Parathyroid adenoma (tissue), 2 donors: ENCODE measurements at regions not wholly inside any gene's neighbourhood (a gene's known extent, or its start where the extent isn't known, plus 50 kb on each side); places are given as distances from the start of the nearest gene placed in this dataset.

ENCODE experiments used
- H2AFZ ChIP-seq: fragments of 300-600 bp; sonication (generic); one replicate; pipeline ENCODE4 v1.7.0; 2017; ENCODE audit warnings: antibody characterized with exemption, mild to moderate bottlenecking
- H3K27ac ChIP-seq: fragments of 300-600 bp; sonication (generic); one replicate; pipeline ENCODE4 v1.7.0; 2017
- H3K27me3 ChIP-seq: fragments of 300-600 bp; sonication (generic); one replicate; pipeline ENCODE4 v1.7.0; 2017; ENCODE audit warnings: low read length; ENCODE audit not compliant: control insufficient read depth, insufficient read depth
- H3K36me3 ChIP-seq: fragments of 300-600 bp; sonication (generic); one replicate; pipeline ENCODE4 v1.7.0; 2017; ENCODE audit warnings: low read length; ENCODE audit not compliant: control insufficient read depth, insufficient read depth
- H3K4me1 ChIP-seq: fragments of 300-600 bp; sonication (generic); one replicate; pipeline ENCODE4 v1.7.0; 2017; ENCODE audit warnings: control low read depth
- H3K4me2 ChIP-seq: fragments of 300-600 bp; sonication (generic); one replicate; pipeline ENCODE4 v1.7.0; 2017; ENCODE audit warnings: low read length
- H3K4me3 ChIP-seq: fragments of 300-600 bp; sonication (generic); one replicate; pipeline ENCODE4 v1.7.0; 2017; ENCODE audit warnings: low read depth, low read length
- H3K79me2 ChIP-seq: fragments of 300-600 bp; sonication (generic); one replicate; pipeline ENCODE4 v1.7.0; 2017; ENCODE audit warnings: control low read depth
- H3K9ac ChIP-seq: fragments of 300-600 bp; sonication (generic); one replicate; pipeline ENCODE4 v1.7.0; 2017; ENCODE audit warnings: mild to moderate bottlenecking
- H3K9me3 ChIP-seq: fragments of 300-600 bp; sonication (generic); one replicate; pipeline ENCODE4 v1.7.0; 2017; ENCODE audit warnings: low read length; ENCODE audit not compliant: control insufficient read depth
- TF ChIP-seq, protein P1 (sequence below): fragments of 300-600 bp; sonication (generic); IDR thresholded peaks from one replicate; pipeline ENCODE4 v1.7.0; 2017; ENCODE audit warnings: antibody characterized with exemption, mild to moderate bottlenecking
- donor health status: primary hyperparathyroidism.

DNA sequence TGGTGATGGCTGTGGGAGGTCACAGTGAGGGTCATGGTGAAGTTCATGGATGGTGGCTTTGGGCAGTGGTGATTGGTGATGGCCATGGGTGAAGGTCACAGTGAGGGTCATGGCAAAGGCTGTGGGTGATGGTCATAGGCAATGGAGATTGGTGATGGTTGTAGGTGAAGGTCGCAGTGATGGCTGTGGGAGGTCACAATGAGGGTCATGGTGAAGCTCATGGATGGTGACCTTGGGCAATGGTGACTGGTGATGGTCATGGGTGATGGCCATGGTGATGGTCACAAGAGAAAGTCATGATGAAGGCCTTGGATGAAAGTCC, 115.6 kb upstream of the IRX4 start:
- Histone ChIP-seq H3K36me3 (no peaks in the 10 kb centered on the region), H3K27ac (no peak overlapping the region)

DNA sequence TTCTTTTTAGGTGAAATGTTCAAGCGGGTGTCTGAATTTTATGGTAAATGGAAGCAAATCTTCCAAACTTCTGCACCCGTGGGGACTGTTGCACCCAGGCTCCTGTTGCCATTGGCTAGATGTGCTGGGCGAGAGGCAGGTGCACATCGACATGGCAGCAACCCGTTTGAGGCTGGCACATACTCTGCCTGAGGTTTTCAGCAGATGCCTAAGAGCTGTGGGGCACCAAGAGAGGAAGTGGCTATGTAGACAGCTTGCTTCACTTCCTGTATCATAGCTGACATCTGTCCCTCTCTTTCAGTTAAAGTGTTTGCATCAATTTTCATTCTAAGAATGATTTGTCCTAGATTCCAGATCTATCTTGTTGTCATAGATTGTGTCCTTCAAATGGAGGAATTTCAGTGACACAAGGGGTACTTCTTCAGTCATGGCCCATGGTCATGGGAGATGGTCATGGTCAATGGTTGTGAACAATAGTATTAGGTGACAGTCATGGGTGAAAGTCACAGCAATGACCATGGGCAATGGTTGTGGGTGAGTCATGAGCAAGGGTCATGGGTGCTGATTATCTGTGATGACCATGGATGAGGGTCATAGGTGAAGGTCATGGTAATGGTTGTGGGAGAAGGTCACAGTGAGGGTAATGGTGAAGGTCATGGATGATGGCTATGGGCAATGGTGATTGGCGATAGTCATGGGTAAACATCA, 115.1 kb upstream of the IRX4 start:
- no peaks in the 10 kb centered on the region for H3K4me1 ChIP-seq
- H3K36me3 ChIP-seq: no peaks in the 10 kb centered on the region
- H3K79me2 ChIP-seq: no peaks in the 10 kb centered on the region
- H3K9ac ChIP-seq: no peak overlapping the region
- TF ChIP-seq, protein P1, sequence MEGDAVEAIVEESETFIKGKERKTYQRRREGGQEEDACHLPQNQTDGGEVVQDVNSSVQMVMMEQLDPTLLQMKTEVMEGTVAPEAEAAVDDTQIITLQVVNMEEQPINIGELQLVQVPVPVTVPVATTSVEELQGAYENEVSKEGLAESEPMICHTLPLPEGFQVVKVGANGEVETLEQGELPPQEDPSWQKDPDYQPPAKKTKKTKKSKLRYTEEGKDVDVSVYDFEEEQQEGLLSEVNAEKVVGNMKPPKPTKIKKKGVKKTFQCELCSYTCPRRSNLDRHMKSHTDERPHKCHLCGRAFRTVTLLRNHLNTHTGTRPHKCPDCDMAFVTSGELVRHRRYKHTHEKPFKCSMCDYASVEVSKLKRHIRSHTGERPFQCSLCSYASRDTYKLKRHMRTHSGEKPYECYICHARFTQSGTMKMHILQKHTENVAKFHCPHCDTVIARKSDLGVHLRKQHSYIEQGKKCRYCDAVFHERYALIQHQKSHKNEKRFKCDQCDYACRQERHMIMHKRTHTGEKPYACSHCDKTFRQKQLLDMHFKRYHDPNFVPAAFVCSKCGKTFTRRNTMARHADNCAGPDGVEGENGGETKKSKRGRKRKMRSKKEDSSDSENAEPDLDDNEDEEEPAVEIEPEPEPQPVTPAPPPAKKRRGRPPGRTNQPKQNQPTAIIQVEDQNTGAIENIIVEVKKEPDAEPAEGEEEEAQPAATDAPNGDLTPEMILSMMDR: no peak
- no peaks in the 10 kb centered on the region for H3K27me3 ChIP-seq
- H2AFZ ChIP-seq: no peak overlapping the region
- H3K4me3 ChIP-seq: no peak overlapping the region
- no peak overlapping the region for H3K27ac ChIP-seq
- no peak overlapping the region for H3K4me2 ChIP-seq
- no peaks in the 10 kb centered on the region for H3K9me3 ChIP-seq

More for the DNA sequence above, 115.6 kb upstream of the IRX4 start:
- H3K27me3 ChIP-seq: no peaks in the 10 kb centered on the region
- H3K9me3 ChIP-seq: no peaks in the 10 kb centered on the region
- H3K4me2 ChIP-seq: no peak overlapping the region
- no peak overlapping the region for H3K4me3 ChIP-seq
- no peaks in the 10 kb centered on the region for H3K79me2 ChIP-seq
- H2AFZ ChIP-seq: no peak overlapping the region
- H3K4me1 ChIP-seq: no peaks in the 10 kb centered on the region
- H3K9ac ChIP-seq: no peak overlapping the region
- TF ChIP-seq, protein P1: no peak

DNA sequence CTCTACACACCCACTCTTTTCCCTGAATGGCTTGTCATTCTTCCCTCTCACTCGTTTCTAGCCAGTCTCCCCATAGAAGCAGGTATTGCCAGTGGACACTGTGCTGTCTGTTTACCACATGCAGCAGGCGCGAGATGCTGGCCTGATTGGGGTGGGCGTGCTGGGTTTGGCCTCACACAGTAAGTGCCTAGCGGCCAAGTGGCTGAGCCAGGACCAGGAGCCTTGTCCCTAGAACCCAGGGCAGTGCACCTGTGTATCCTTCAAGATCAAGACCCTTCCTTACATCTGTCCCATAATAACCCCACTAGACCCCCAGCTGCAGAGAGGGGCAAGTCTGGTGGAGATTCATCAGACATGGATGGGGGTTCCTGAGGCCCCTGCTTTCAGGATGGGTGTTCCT, 112.8 kb upstream of the IRX4 start:
- H3K27ac ChIP-seq: no peak overlapping the region
- H3K4me2 ChIP-seq: no peak overlapping the region
- H3K79me2 ChIP-seq: no peaks in the 10 kb centered on the region
- no peaks in the 10 kb centered on the region for H3K36me3 ChIP-seq
- H3K9me3 ChIP-seq: no peaks in the 10 kb centered on the region
- H3K27me3 ChIP-seq: no peaks in the 10 kb centered on the region
- no peak overlapping the region for H3K4me3 ChIP-seq
- TF ChIP-seq, protein P1: no peak
- H2AFZ ChIP-seq: no peak overlapping the region
- no peaks in the 10 kb centered on the region for H3K4me1 ChIP-seq
- H3K9ac ChIP-seq: no peak overlapping the region

DNA sequence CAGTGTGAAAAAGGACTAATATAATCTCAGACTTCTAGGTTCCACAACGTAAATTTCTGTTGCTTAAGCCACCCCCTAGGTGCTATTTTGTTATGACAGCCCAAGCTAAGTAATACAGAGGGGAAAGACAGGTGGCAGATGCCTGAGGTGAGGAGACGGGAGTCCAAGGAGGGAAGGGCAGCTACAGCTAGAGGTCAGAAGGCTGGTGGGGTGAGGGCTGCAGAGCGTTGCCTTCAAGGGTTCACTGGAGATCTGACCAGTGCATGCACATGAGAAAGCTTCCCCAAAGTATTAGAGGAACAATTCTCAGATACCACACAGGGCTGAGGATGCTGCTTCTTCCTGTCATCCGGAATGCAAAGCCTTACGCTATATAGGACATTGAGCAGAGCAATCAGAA, 104.7 kb upstream of the IRX4 start:
- Histone ChIP-seq H3K27me3 (no peaks in the 10 kb centered on the region), H3K27ac (no peak overlapping the region), H3K9ac (no peak overlapping the region), H3K36me3 (no peaks in the 10 kb centered on the region), H3K4me2 (no peak overlapping the region), H3K79me2 (no peaks in the 10 kb centered on the region), H2AFZ (no peak overlapping the region), H3K4me3 (no peak overlapping the region), H3K9me3 (no peaks in the 10 kb centered on the region), H3K4me1 (no peaks in the 10 kb centered on the region)
- TF ChIP-seq, protein P1: no peak

DNA sequence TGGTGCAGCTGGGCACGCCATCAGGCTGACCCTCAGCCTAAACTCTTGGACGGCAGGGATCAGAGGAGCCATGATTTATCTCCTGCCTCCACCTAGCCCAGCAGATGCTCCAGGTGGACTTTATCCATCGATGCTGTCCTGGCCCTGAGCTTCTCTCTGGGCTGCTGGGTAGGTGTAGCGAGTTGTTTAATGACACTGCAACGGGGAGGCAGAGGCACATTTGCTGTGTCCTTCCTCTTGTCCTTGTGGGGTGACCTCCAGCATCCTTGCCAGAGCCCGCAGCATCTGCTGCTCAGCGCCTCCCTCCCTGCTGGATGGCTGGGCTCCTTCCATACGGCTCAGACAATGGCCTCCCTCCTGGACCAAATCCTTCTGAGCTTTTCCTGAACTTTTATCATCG, 103.1 kb upstream of the IRX4 start:
- H3K27me3 ChIP-seq: no peaks in the 10 kb centered on the region
- no peak overlapping the region for H2AFZ ChIP-seq
- no peak overlapping the region for H3K27ac ChIP-seq
- no peaks in the 10 kb centered on the region for H3K4me1 ChIP-seq
- no peak overlapping the region for H3K9ac ChIP-seq
- no peaks in the 10 kb centered on the region for H3K79me2 ChIP-seq
- TF ChIP-seq, protein P1: no peak
- no peaks in the 10 kb centered on the region for H3K9me3 ChIP-seq
- no peak overlapping the region for H3K4me2 ChIP-seq
- H3K4me3 ChIP-seq: no peak overlapping the region
- H3K36me3 ChIP-seq: no peaks in the 10 kb centered on the region
